CD4-positive, CD25-positive, alpha-beta regulatory T cell (primary cell): ENCODE measurements at regions not wholly inside any gene's neighbourhood (a gene's known extent, or its start where the extent isn't known, plus 50 kb on each side); places are given as distances from the start of the nearest gene placed in this dataset.

Experiments
- ATAC-seq, 2 donors: fragments of 150-1000 bp; cut with Tn5 transposase; one replicate each; pipeline ENCODE4 v1.10.0; 2021; ENCODE audit warnings: low read depth in 2 of 2, moderate number of reproducible peaks in 2 of 2, moderate library complexity in 1 of 2
- DNase-seq, 3 donors: peaks; one replicate each; pipeline versions ENCODE4 v3.0.0 to v3.0.0-alpha.2; 2012 to 2022; ENCODE audit warnings: mixed read lengths in 1 of 3
- H3K27ac ChIP-seq: one replicate; pipeline ENCODE4 v1.7.0; 2013; ENCODE audit warnings: mild to moderate bottlenecking, low read length; ENCODE audit not compliant: insufficient read depth, poor library complexity, severe bottlenecking
- H3K27me3 ChIP-seq: one replicate; pipeline ENCODE4 v1.7.0; 2013; ENCODE audit warnings: low read length; ENCODE audit not compliant: control insufficient read depth, insufficient read depth
- H3K36me3 ChIP-seq: one replicate; pipeline ENCODE4 v1.7.0; 2013; ENCODE audit warnings: mild to moderate bottlenecking, low read length, moderate library complexity; ENCODE audit not compliant: control insufficient read depth, insufficient read depth
- H3K4me1 ChIP-seq: 2 replicates; pipeline ENCODE4 v1.7.0; 2013; ENCODE audit warnings: mild to moderate bottlenecking, low read length; ENCODE audit not compliant: insufficient read depth, control insufficient read depth, poor library complexity, severe bottlenecking
- H3K4me3 ChIP-seq: one replicate; pipeline ENCODE4 v1.7.0; 2013; ENCODE audit warnings: low read depth, mild to moderate bottlenecking, low read length, moderate library complexity
- H3K9me3 ChIP-seq, 2 experiments: 1 replicate in 1 of 2; 2 replicates in 1 of 2; pipeline ENCODE4 v1.7.0; 2013; ENCODE audit warnings: low read length in 2 of 2, mild to moderate bottlenecking in 1 of 2, moderate library complexity in 1 of 2; ENCODE audit not compliant: control insufficient read depth in 2 of 2
- H3K27ac Mint-ChIP-seq, 3 donors: one replicate each; pipeline ENCODE4 v1.8.0; 2020 to 2022; ENCODE audit warnings: mild to moderate bottlenecking in 3 of 3, mixed read lengths in 3 of 3, moderate library complexity in 2 of 3
- H3K27me3 Mint-ChIP-seq: one replicate; pipeline ENCODE4 v1.8.0; 2022; ENCODE audit warnings: mild to moderate bottlenecking, mixed read lengths
- H3K36me3 Mint-ChIP-seq: one replicate; pipeline ENCODE4 v1.8.0; 2020; ENCODE audit warnings: mixed read lengths
- H3K4me1 Mint-ChIP-seq, 4 donors: one replicate each; pipeline ENCODE4 v1.8.0; 2020 to 2022; ENCODE audit warnings: mixed read lengths in 4 of 4, mild to moderate bottlenecking in 1 of 4
- H3K4me3 Mint-ChIP-seq, 4 donors: one replicate each; pipeline ENCODE4 v1.8.0; 2020 to 2022; ENCODE audit warnings: mild to moderate bottlenecking in 4 of 4, mixed read lengths in 4 of 4, moderate library complexity in 3 of 4
- H3K9me3 Mint-ChIP-seq, 7 donors: one replicate each; pipeline ENCODE4 v1.8.0; 2020 to 2022; ENCODE audit warnings: mixed read lengths in 7 of 7, mild to moderate bottlenecking in 3 of 7, moderate library complexity in 2 of 7

- Mint-ChIP-seq H3K27me3 (peaks cover 5% of the 10 kb centered on the region), H3K4me3 (no peak overlapping the region), H3K27ac (peak overlapping the region in 1 of 3 donors; percentile 74), H3K4me1 (peaks cover 10 to 18% (median 13%) of the 10 kb centered on the region in 4 donors), H3K36me3 (peaks cover 3% of the 10 kb centered on the region), H3K9me3 (peaks cover 0 to 4% (median 0%) of the 10 kb centered on the region in 7 donors)
- Histone ChIP-seq H3K27me3 (peaks cover 3% of the 10 kb centered on the region), H3K9me3 (no peaks in the 10 kb centered on the region), H3K4me1 (no peaks in the 10 kb centered on the region), H3K27ac (no peak overlapping the region), H3K4me3 (no peak overlapping the region), H3K36me3 (no peaks in the 10 kb centered on the region)
- ATAC-seq (no peak), DNase-seq (no peak)
Observed at GRCh38 chr9:550333-550732, 291.2 kb upstream of the DMRT1 start.

DNA sequence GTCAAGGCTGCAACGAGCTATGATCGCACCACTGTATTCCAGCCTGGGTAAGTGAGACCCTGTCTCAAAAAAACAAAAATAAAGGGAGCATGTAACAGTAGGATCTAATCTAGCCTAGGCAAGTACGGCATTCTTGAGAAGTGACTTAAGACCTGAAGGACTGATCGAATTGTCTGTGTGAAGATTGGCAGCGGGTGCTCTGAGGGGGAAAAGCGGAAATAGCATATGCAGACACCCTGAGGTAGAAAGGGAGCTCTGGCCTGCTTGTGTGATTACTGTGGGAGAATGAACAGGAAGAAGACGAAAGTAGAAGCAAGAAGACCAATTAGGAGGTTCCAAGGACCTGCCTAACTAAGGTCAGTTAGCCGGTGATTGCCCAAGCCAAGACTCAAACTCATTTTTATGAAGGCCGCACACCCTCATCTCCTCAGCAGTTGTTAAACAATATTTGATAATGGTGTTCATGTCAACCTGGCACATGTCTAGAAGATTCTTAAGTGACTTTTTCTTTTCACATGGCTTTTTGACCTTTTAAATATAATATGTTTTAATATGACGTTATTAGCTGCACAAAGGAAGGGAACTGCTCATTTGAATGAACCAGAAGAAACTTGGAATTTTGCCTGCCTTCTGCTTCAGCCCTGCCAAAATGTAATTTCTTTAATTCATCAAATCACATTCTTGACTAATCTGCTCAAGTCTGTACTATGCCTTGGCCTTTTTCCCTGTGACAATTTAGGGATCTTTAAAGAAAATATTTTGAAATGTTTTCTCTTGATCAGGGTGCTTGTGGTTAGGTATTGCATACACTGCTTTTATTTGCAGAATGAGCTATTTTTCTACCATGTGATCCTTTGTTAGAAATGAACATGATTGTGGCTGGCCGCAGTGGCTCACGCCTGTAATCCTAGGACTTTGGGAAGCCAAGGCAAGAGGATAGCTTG is 289.2 kb upstream of the DMRT1 start:
- DNase-seq = no peak
- Histone ChIP-seq H3K4me3 (no peak overlapping the region), H3K4me1 (no peaks in the 10 kb centered on the region), H3K9me3 (no peaks in the 10 kb centered on the region), H3K27ac (no peak overlapping the region), H3K36me3 (no peaks in the 10 kb centered on the region), H3K27me3 (peaks cover 3% of the 10 kb centered on the region)
- H3K36me3 Mint-ChIP-seq = peaks cover 3% of the 10 kb centered on the region
- peaks cover 3 to 6% (median 6%) of the 10 kb centered on the region in 4 donors for H3K4me1 Mint-ChIP-seq
- H3K9me3 Mint-ChIP-seq = peaks cover 0 to under 1% (median 0%) of the 10 kb centered on the region in 7 donors
- ATAC-seq = no peak
- peaks cover 9% of the 10 kb centered on the region for H3K27me3 Mint-ChIP-seq
- peak overlapping the region in 1 of 3 donors; percentile 22 for H3K27ac Mint-ChIP-seq
- H3K4me3 Mint-ChIP-seq = no peak overlapping the region

DNA sequence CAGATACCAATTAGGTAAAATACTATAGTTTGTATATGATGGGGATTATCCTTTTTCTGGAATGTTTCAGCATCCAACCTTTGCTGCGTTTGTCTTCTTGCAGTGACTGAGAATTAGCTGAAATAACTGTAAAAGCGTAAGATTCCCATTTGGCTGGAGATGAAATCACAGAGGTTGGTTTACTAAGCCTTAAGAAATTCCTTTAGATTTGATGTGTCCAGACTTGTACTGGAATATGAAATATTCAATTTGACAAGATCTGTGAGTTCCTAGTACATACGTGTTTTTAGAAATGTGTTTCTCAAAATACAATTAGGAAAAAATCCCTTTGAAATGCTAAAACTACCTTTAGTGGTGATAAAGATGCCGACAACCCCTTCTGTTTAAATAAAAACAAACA is 286.0 kb upstream of the DMRT1 start:
- no peak for ATAC-seq
- Mint-ChIP-seq H3K36me3 (peaks cover 3% of the 10 kb centered on the region), H3K27me3 (peaks cover 21% of the 10 kb centered on the region)

GRCh38 chr9:556199-556598 is 285.3 kb upstream of the DMRT1 start:
- peaks cover 0 to 1% (median 0%) of the 10 kb centered on the region in 7 donors for H3K9me3 Mint-ChIP-seq
- Histone ChIP-seq H3K27me3 (peaks cover 3% of the 10 kb centered on the region), H3K9me3 (no peaks in the 10 kb centered on the region), H3K4me3 (no peak overlapping the region), H3K4me1 (no peaks in the 10 kb centered on the region), H3K36me3 (no peaks in the 10 kb centered on the region), H3K27ac (no peak overlapping the region)
- no peak overlapping the region for H3K4me3 Mint-ChIP-seq
- H3K27ac Mint-ChIP-seq = no peak overlapping the region
- H3K36me3 Mint-ChIP-seq = peaks cover 3% of the 10 kb centered on the region
- H3K4me1 Mint-ChIP-seq = peaks cover 0 to 15% (median 7%) of the 10 kb centered on the region in 4 donors
- no peak for ATAC-seq
- no peak for DNase-seq
- H3K27me3 Mint-ChIP-seq = peaks cover 21% of the 10 kb centered on the region

More for the DNA sequence above, 286.0 kb upstream of the DMRT1 start:
- H3K36me3 ChIP-seq = no peaks in the 10 kb centered on the region
- no peak overlapping the region for H3K27ac Mint-ChIP-seq
- H3K4me3 ChIP-seq = no peak overlapping the region
- H3K4me3 Mint-ChIP-seq = no peak overlapping the region
- no peak overlapping the region for H3K27ac ChIP-seq
- no peak for DNase-seq
- peaks cover 3% of the 10 kb centered on the region for H3K27me3 ChIP-seq
- peaks cover 0 to 1% (median 0%) of the 10 kb centered on the region in 7 donors for H3K9me3 Mint-ChIP-seq
- H3K4me1 Mint-ChIP-seq = peaks cover 0 to 11% (median 8%) of the 10 kb centered on the region in 4 donors
- H3K4me1 ChIP-seq = no peaks in the 10 kb centered on the region
- no peaks in the 10 kb centered on the region for H3K9me3 ChIP-seq

DNA sequence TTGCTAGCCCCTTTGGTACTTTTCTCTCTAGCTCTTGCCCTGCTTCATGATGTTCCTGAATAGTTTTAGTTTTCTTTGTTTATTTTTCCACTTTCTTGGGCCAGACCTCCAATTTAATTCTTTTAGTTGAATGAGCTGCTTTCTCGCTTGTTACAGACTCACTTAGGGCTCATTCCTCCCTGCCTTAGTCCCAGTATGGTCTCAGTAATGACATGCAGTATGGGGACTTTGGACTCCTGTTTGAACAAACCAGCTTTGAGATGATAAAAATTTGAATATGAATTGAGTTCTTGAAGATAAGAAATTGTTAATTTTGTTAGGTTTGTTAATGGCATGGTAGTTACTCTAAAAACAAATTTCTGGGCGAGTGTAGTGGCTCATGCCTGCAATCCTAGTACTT is 284.8 kb upstream of the DMRT1 start:
- Histone ChIP-seq H3K4me3 (no peak overlapping the region), H3K27ac (no peak overlapping the region), H3K9me3 (no peaks in the 10 kb centered on the region), H3K4me1 (no peaks in the 10 kb centered on the region), H3K27me3 (peaks cover 3% of the 10 kb centered on the region), H3K36me3 (no peaks in the 10 kb centered on the region)
- Mint-ChIP-seq H3K4me3 (no peak overlapping the region), H3K36me3 (no peaks in the 10 kb centered on the region), H3K27me3 (peaks cover 26% of the 10 kb centered on the region), H3K9me3 (peaks cover 0 to 1% (median 0%) of the 10 kb centered on the region in 7 donors), H3K4me1 (peaks cover 0 to 15% (median 7%) of the 10 kb centered on the region in 4 donors), H3K27ac (no peak overlapping the region)
- DNase-seq = no peak
- no peak for ATAC-seq

DNA sequence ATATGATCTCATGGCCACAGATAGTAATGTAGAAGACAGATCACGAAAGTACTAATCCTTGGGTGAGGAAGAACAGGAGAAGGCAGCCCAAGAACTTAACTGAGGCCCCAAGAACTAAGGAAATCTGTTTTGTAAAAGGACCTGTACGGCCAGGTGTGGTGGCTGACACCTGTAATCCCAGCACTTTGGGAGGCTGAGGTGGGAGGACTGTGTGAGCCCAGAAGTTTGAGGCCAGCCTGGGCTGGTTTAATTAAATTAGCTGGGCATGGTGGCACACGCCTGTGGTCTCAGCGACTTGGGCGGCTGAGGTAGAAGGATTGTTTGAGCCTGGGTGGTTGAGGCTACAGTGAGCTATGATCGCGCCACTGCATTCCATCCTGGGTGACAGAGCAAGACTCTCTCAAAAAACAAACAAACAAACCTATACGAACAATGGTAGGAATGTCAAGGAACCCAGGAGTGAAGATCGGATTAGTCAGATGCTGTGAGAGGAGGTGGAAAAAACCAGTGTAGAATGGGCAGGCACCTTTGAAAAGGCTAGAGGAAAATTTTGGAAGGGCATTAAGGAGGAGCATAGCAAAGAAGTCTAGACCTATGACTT is 283.8 kb upstream of the DMRT1 start:
- Histone ChIP-seq H3K4me1 (no peaks in the 10 kb centered on the region), H3K27me3 (peaks cover 3% of the 10 kb centered on the region), H3K9me3 (no peaks in the 10 kb centered on the region), H3K27ac (no peak overlapping the region), H3K36me3 (no peaks in the 10 kb centered on the region), H3K4me3 (no peak overlapping the region)
- Mint-ChIP-seq H3K9me3 (peaks cover 0 to 1% (median 0%) of the 10 kb centered on the region in 7 donors), H3K36me3 (no peaks in the 10 kb centered on the region), H3K27me3 (peaks cover 28% of the 10 kb centered on the region), H3K4me3 (no peak overlapping the region), H3K4me1 (peaks cover 0 to 15% (median 7%) of the 10 kb centered on the region in 4 donors), H3K27ac (no peak overlapping the region)
- no peak for DNase-seq
- ATAC-seq = no peak

DNA sequence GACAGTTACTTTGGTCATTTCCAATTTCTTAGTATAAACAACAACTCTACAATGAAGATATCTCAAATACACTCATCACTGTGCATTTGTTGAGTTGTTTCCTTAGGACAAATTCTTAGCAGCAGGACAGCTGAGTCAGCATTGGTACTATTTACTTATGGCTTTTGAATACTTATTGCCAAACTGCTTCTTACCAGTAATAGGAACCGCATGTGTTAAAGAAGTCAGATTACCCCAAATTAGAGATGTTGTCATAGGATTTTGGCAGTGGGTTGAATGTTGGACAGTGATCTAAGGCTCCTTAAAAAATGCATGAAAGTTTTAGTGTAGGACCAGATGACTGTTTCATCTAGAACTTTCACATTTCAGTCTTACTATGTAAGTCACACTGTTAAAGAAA is 280.1 kb upstream of the DMRT1 start:
- peaks cover 0 to 15% (median 8%) of the 10 kb centered on the region in 4 donors for H3K4me1 Mint-ChIP-seq
- H3K4me3 Mint-ChIP-seq = no peak overlapping the region
- no peak overlapping the region for H3K4me3 ChIP-seq
- no peak overlapping the region for H3K27ac ChIP-seq
- H3K4me1 ChIP-seq = no peaks in the 10 kb centered on the region
- no peaks in the 10 kb centered on the region for H3K9me3 ChIP-seq
- H3K9me3 Mint-ChIP-seq = peaks cover 0 to 11% (median 0%) of the 10 kb centered on the region in 7 donors
- peaks cover 25% of the 10 kb centered on the region for H3K27me3 Mint-ChIP-seq
- peaks cover 9% of the 10 kb centered on the region for H3K36me3 Mint-ChIP-seq
- DNase-seq = no peak
- H3K36me3 ChIP-seq = no peaks in the 10 kb centered on the region
- H3K27me3 ChIP-seq = no peaks in the 10 kb centered on the region
- ATAC-seq = no peak
- H3K27ac Mint-ChIP-seq = no peak overlapping the region
